Spleen (tissue), 11 donors: ENCODE measurements at regions not wholly inside any gene's neighbourhood (a gene's known extent, or its start where the extent isn't known, plus 50 kb on each side); places are given as distances from the start of the nearest gene placed in this dataset.

ENCODE experiments used
- DNase-seq: peaks from one replicate; pipeline ENCODE4 v3.0.0-alpha.2; 2020
- H3K27ac ChIP-seq, 8 donors: fragments of 200-600 bp; sonication (generic) in 7 of 8; 1 replicate in 4 of 8; 2 replicates in 4 of 8; pipeline versions ENCODE4 v1.5.0 to v1.8.0; 2016 to 2021; ENCODE audit warnings: inconsistent platforms in 4 of 8, mild to moderate bottlenecking in 4 of 8, moderate library complexity in 1 of 8
- H3K27me3 ChIP-seq, 7 donors: fragments of 200-600 bp; sonication (generic) in 6 of 7; replicated peaks in 1 of 7; 1 replicate in 4 of 7; 2 replicates in 3 of 7; pipeline versions ENCODE4 v1.5.0 to v1.8.0; 2016 to 2021; ENCODE audit warnings: inconsistent platforms in 3 of 7, mild to moderate bottlenecking in 1 of 7
- H3K36me3 ChIP-seq, 6 donors: fragments of 200-600 bp; sonication (generic) in 5 of 6; 1 replicate in 4 of 6; 2 replicates in 2 of 6; pipeline versions ENCODE4 v1.5.0 to v1.8.0; 2016 to 2021; ENCODE audit warnings: inconsistent platforms in 2 of 6
- H3K4me1 ChIP-seq, 6 donors: fragments of 200-600 bp; sonication (generic) in 5 of 6; 1 replicate in 3 of 6; 2 replicates in 3 of 6; pipeline versions ENCODE4 v1.5.0 to v1.8.0; 2016 to 2021; ENCODE audit warnings: inconsistent platforms in 3 of 6
- H3K4me3 ChIP-seq, 8 donors: fragments of 200-600 bp; sonication (generic) in 7 of 8; 1 replicate in 4 of 8; 2 replicates in 4 of 8; pipeline versions ENCODE4 v1.5.0 to v1.8.0; 2016 to 2021; ENCODE audit warnings: inconsistent platforms in 4 of 8, mild to moderate bottlenecking in 4 of 8, moderate library complexity in 2 of 8
- H3K9me3 ChIP-seq, 8 donors: fragments of 200-600 bp; sonication (generic) in 7 of 8; 1 replicate in 4 of 8; 2 replicates in 4 of 8; pipeline versions ENCODE4 v1.5.0 to v1.8.0; 2016 to 2021; ENCODE audit warnings: inconsistent platforms in 4 of 8
- CTCF ChIP-seq, 11 experiments: fragments of 200-600 bp in 7 of 11; fragments of 450-650 bp in 4 of 11; sonication (generic) in 4 of 11; IDR thresholded peaks in 8 of 11; conservative IDR thresholded peaks in 3 of 11; 1 replicate in 7 of 11; 2 replicates in 4 of 11; pipeline versions ENCODE4 v1.4.0 to v1.8.0; 2016 to 2021; ENCODE audit warnings: antibody characterized with exemption in 11 of 11, inconsistent platforms in 4 of 11, mild to moderate bottlenecking in 1 of 11
- POLR2A ChIP-seq, 3 donors: fragments of 450-650 bp; IDR thresholded peaks; one replicate each; pipeline ENCODE4 v1.5.1; 2017; ENCODE audit warnings: antibody characterized with exemption in 3 of 3, mild to moderate bottlenecking in 1 of 3
- POLR2AphosphoS5 ChIP-seq, 3 donors: sonication (generic); formaldehyde crosslinking; IDR thresholded peaks; one replicate each; pipeline ENCODE4 v1.5.1; 2017; ENCODE audit warnings: antibody characterized with exemption in 3 of 3
- WGBS, 5 donors: extraction: QIAGEN DNeasy Blood & Tissue Kit in 3 of 5; methylation state at CpG; one replicate each; pipeline versions ENCODE4 v1.1.5 to v1.1.7; 2013 to 2018; 5-methylcytosine and 5-hydroxymethylcytosine counted together
- intact Hi-C: fragments of 100-400 bp; cut with DNase I; formaldehyde crosslinking; loops from one replicate; pipeline ENCODE4 v1.15.0; 2023; ENCODE audit warnings: low total_unique reads
- small RNA-seq, 4 donors: library from RNA; depleted of rRNA; stranded (forward); fragments of <200 nt; gene quantifications; one replicate each; pipeline ENCODE3, GENCODE V24; 2016
- donor health status: healthy with polysubstance abuse.
- donor health status: DM: no; HTN: no; CAD: no; lungs with moderate emphysema.
- donor health status: DM: no; HTN: no; CAD: no.
- donor health status: Bipolar disorder and iron deficiency.
- donor health status: healthy.
- donor health status: DM: no; HTN: no; CAD: no.
- donor health status: DM: yes; HTN: yes; CAD: no.

- intact Hi-C loops, result loop anchor here (10.0 kb wide), 1 partner anchor 691 kb away; no protein-coding TSS in a partner anchor
- H3K4me1 ChIP-seq, result no peaks in the 10 kb centered on the region
- no peak for DNase-seq
Measured at GRCh38 chr2:154623819-154624218, 74.7 kb upstream of the KCNJ3 start.

DNA sequence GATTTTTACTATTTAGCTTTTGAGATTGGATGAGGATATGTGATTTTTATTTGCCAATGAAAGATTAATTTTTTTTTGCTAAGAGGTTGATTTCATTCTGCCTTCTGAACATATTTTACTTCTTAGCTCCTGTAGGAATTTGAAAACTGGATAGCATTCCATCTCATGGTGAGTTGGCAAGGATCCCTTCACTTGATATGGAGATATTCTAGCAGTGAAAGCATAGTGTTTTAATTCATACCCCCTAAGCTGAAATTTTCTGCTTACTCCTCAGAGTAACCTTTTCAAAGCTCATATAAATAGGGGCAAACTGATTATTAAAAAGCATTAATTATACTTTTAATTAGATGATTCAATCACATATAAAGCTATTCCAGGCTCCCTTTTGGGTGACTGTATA lies 61.0 kb upstream of the KCNJ3 start:
- DNase-seq, result no peak
- no peaks in the 10 kb centered on the region for H3K9me3 ChIP-seq
- no peak overlapping the region for H3K4me3 ChIP-seq
- TF ChIP-seq CTCF (IDR thresholded peaks at IDR 0.05 in 8 of 11, conservative IDR thresholded peaks at IDR 0.05 in 3 of 11), result no peak
- no peak for TF ChIP-seq POLR2AphosphoS5 (IDR thresholded peaks at IDR 0.05)
- TF ChIP-seq POLR2A (IDR thresholded peaks at IDR 0.05), result no peak
- no peaks in the 10 kb centered on the region for H3K27me3 ChIP-seq
- H3K27ac ChIP-seq, result no peak overlapping the region
- intact Hi-C loops, result no loop called here
- H3K36me3 ChIP-seq, result no peaks in the 10 kb centered on the region
- H3K4me1 ChIP-seq, result no peaks in the 10 kb centered on the region

More at GRCh38 chr2:154623819-154624218, 74.7 kb upstream of the KCNJ3 start:
- Histone ChIP-seq H3K4me3 (no peak overlapping the region), H3K9me3 (no peaks in the 10 kb centered on the region), H3K36me3 (no peaks in the 10 kb centered on the region), H3K27me3 (no peaks in the 10 kb centered on the region), H3K27ac (no peak overlapping the region)
- TF ChIP-seq CTCF (IDR thresholded peaks at IDR 0.05 in 8 of 11, conservative IDR thresholded peaks at IDR 0.05 in 3 of 11) (peak in 9 of 11 experiments; percentile 10 to 60 (median 36)), POLR2A (IDR thresholded peaks at IDR 0.05) (no peak)
- WGBS, 5 donors, result 50 to 68% (median 60%) methylated on average over 3 of the region's 3 CpGs

DNA sequence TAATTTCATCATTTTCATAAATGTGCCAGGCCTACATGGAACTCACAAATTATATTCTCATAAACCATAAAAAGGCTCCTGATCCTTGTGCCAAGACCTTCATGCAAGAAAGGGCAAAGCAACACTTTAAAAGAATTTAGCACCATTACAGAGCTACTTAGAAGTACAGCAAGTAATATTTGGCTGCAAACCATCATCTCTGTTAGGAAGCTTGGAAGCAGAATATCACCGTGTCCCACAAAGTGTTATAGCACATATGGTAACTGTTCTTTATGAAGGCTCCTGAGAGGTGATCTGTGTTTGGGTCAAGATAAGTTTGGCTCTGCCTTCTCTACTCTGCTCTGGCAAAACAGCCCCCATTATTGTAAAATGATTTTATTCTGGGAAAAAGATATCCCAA lies 59.7 kb upstream of the KCNJ3 start:
- no peak for DNase-seq
- TF ChIP-seq POLR2AphosphoS5 (IDR thresholded peaks at IDR 0.05), result no peak
- TF ChIP-seq CTCF (IDR thresholded peaks at IDR 0.05 in 8 of 11, conservative IDR thresholded peaks at IDR 0.05 in 3 of 11), result no peak
- no peak for TF ChIP-seq POLR2A (IDR thresholded peaks at IDR 0.05)
- no peaks in the 10 kb centered on the region for H3K36me3 ChIP-seq
- intact Hi-C loops, result no loop called here
- H3K4me3 ChIP-seq, result no peak overlapping the region
- 76 to 94% (median 85%) methylated on average over 1 of the region's 1 CpG for WGBS, 5 donors
- no peak overlapping the region for H3K27ac ChIP-seq
- no peaks in the 10 kb centered on the region for H3K9me3 ChIP-seq
- no peaks in the 10 kb centered on the region for H3K4me1 ChIP-seq
- no peaks in the 10 kb centered on the region for H3K27me3 ChIP-seq

- H3K4me3 ChIP-seq, result no peak overlapping the region
- no peak for DNase-seq
- H3K36me3 ChIP-seq, result no peaks in the 10 kb centered on the region
- no peak overlapping the region for H3K27ac ChIP-seq
- no peaks in the 10 kb centered on the region for H3K9me3 ChIP-seq
- H3K4me1 ChIP-seq, result no peaks in the 10 kb centered on the region
- no peak for TF ChIP-seq POLR2A (IDR thresholded peaks at IDR 0.05)
- no peak for TF ChIP-seq POLR2AphosphoS5 (IDR thresholded peaks at IDR 0.05)
- TF ChIP-seq CTCF (IDR thresholded peaks at IDR 0.05 in 8 of 11, conservative IDR thresholded peaks at IDR 0.05 in 3 of 11), result no peak
- WGBS, 5 donors, result 69 to 81% (median 75%) methylated on average over 3 of the region's 3 CpGs
- intact Hi-C loops, result no loop called here
- no peaks in the 10 kb centered on the region for H3K27me3 ChIP-seq
Measured at GRCh38 chr2:154640000-154640399, 58.5 kb upstream of the KCNJ3 start.

Small RNA genes in the stretch of these regions (small RNA-seq; reads per million reads assigned to genes)
- 0 reads per million in 4 donors for gene RNA5SP107
